ENCODE measurements at regions not wholly inside any gene's neighbourhood (a gene's known extent, or its start where the extent isn't known, plus 50 kb on each side); places are given as distances from the start of the nearest gene placed in this dataset.
"Not testable (repeated sequence)": the region's sequence is repeated elsewhere in the genome, so short reads cannot be mapped to it uniquely, and the experiment has no call there.

- no peak for DNase-seq
Measured at GRCh38 chr9:38342532-38342931, 50.0 kb upstream of the ALDH1B1 start.

GRCh38 chr9:38342096-38342495, 50.4 kb upstream of the ALDH1B1 start:
- DNase-seq, result no peak

GRCh38 chr9:38339496-38339895, 53.0 kb upstream of the ALDH1B1 start:
- peak; percentile 62 for DNase-seq

GRCh38 chr9:38339087-38339486, 53.4 kb upstream of the ALDH1B1 start:
- DNase-seq, result peak; percentile 75

- DNase-seq, result no peak
Measured at GRCh38 chr9:38338342-38339018, 54.0 kb upstream of the ALDH1B1 start.

- no peak for DNase-seq
Measured at GRCh38 chr9:38337706-38338264, 54.7 kb upstream of the ALDH1B1 start.

GRCh38 chr9:38337181-38337580, 55.3 kb upstream of the ALDH1B1 start:
- DNase-seq, result no peak

- no peak for DNase-seq
Measured at GRCh38 chr9:38336341-38336740, 56.2 kb upstream of the ALDH1B1 start.

- no peak for DNase-seq
Measured at GRCh38 chr9:38335686-38336085, 56.8 kb upstream of the ALDH1B1 start.

GRCh38 chr9:38334234-38334633, 58.3 kb upstream of the ALDH1B1 start:
- DNase-seq, result no peak

GRCh38 chr9:38333047-38333446, 59.5 kb upstream of the ALDH1B1 start:
- DNase-seq, result no peak

- no peak for DNase-seq
Measured at GRCh38 chr9:38332625-38333024, 59.9 kb upstream of the ALDH1B1 start.

- no peak for DNase-seq
Measured at GRCh38 chr9:38331141-38331540, 61.4 kb upstream of the ALDH1B1 start.

GRCh38 chr9:38329968-38330367, 62.5 kb upstream of the ALDH1B1 start:
- no peak for DNase-seq

GRCh38 chr9:38328765-38329164, 63.7 kb upstream of the ALDH1B1 start:
- no peak for DNase-seq

- no peak for DNase-seq
Measured at GRCh38 chr9:38326122-38326521, 66.4 kb upstream of the ALDH1B1 start.

GRCh38 chr9:38324213-38324612, 68.3 kb upstream of the ALDH1B1 start:
- DNase-seq, result not testable (repeated sequence)

GRCh38 chr9:38322937-38323336, 69.6 kb upstream of the ALDH1B1 start:
- no peak for DNase-seq

- no peak for DNase-seq
Measured at GRCh38 chr9:38319496-38320173, 72.9 kb upstream of the ALDH1B1 start.

- peak; percentile 17 for DNase-seq
Measured at GRCh38 chr9:38318759-38319495, 73.6 kb upstream of the ALDH1B1 start.

GRCh38 chr9:38316166-38316780, 76.2 kb upstream of the ALDH1B1 start:
- no peak for DNase-seq

GRCh38 chr9:38315085-38315595, 77.4 kb upstream of the ALDH1B1 start:
- DNase-seq, result no peak

- DNase-seq, result no peak
Measured at GRCh38 chr9:38313421-38313820, 79.1 kb upstream of the ALDH1B1 start.
